Subcutaneous abdominal adipose tissue (tissue), 5 donors: ENCODE measurements at regions not wholly inside any gene's neighbourhood (a gene's known extent, or its start where the extent isn't known, plus 50 kb on each side); places are given as distances from the start of the nearest gene placed in this dataset.

Source experiments
- H3K27ac ChIP-seq: one replicate; pipeline ENCODE4 v1.7.0; 2013; ENCODE audit warnings: low read depth, mild to moderate bottlenecking, inconsistent platforms, low read length, moderate library complexity
- H3K27me3 ChIP-seq, 5 donors: one replicate each; pipeline ENCODE4 v1.7.0; 2013; ENCODE audit warnings: low read length in 5 of 5, inconsistent platforms in 1 of 5; ENCODE audit not compliant: control insufficient read depth in 5 of 5, insufficient read depth in 4 of 5
- H3K36me3 ChIP-seq, 5 donors: one replicate each; pipeline ENCODE4 v1.7.0; 2013; ENCODE audit warnings: low read length in 5 of 5; ENCODE audit not compliant: control insufficient read depth in 5 of 5, insufficient read depth in 5 of 5
- H3K4me1 ChIP-seq, 5 donors: one replicate each; pipeline ENCODE4 v1.7.0; 2013; ENCODE audit warnings: low read length in 5 of 5, mild to moderate bottlenecking in 3 of 5, moderate library complexity in 1 of 5; ENCODE audit not compliant: control insufficient read depth in 5 of 5, insufficient read depth in 5 of 5
- H3K4me3 ChIP-seq, 5 donors: one replicate each; pipeline ENCODE4 v1.7.0; 2013; ENCODE audit warnings: low read length in 5 of 5, low read depth in 1 of 5
- H3K9ac ChIP-seq, 5 donors: one replicate each; pipeline ENCODE4 v1.7.0; 2013; ENCODE audit warnings: low read length in 5 of 5, mild to moderate bottlenecking in 4 of 5, moderate library complexity in 3 of 5
- H3K9me3 ChIP-seq, 5 donors: one replicate each; pipeline ENCODE4 v1.7.0; 2013; ENCODE audit warnings: low read length in 5 of 5; ENCODE audit not compliant: control insufficient read depth in 5 of 5
- donor health status: healthy.
- donor health status: healthy.
- donor health status: healthy.
- donor health status: healthy.
- donor health status: healthy.

- no peak overlapping the region for H3K4me3 ChIP-seq
- H3K27me3 ChIP-seq: peaks cover 0 to 25% (median 12%) of the 10 kb centered on the region in 5 donors
- peaks cover 5 to 35% (median 28%) of the 10 kb centered on the region in 5 donors for H3K4me1 ChIP-seq
- peaks cover 0 to 2% (median 0%) of the 10 kb centered on the region in 5 donors for H3K9me3 ChIP-seq
- H3K36me3 ChIP-seq: no peaks in the 10 kb centered on the region
- no peak overlapping the region for H3K9ac ChIP-seq
- H3K27ac ChIP-seq: no peak overlapping the region
Observed at GRCh38 chr10:128896963-128897362, 570.1 kb upstream of the MGMT start.

GRCh38 chr10:128897401-128898129, 569.5 kb upstream of the MGMT start:
- H3K9me3 ChIP-seq: peaks cover 0 to 2% (median 0%) of the 10 kb centered on the region in 5 donors
- no peaks in the 10 kb centered on the region for H3K36me3 ChIP-seq
- H3K9ac ChIP-seq: no peak overlapping the region
- peaks cover 5 to 35% (median 28%) of the 10 kb centered on the region in 5 donors for H3K4me1 ChIP-seq
- H3K4me3 ChIP-seq: no peak overlapping the region
- H3K27me3 ChIP-seq: peaks cover 0 to 25% (median 11%) of the 10 kb centered on the region in 5 donors
- H3K27ac ChIP-seq: no peak overlapping the region

GRCh38 chr10:128898133-128898915, 568.7 kb upstream of the MGMT start:
- H3K27ac ChIP-seq: no peak overlapping the region
- no peak overlapping the region for H3K9ac ChIP-seq
- no peak overlapping the region for H3K4me3 ChIP-seq
- peaks cover 0 to 2% (median 0%) of the 10 kb centered on the region in 5 donors for H3K9me3 ChIP-seq
- peaks cover 0 to 25% (median 11%) of the 10 kb centered on the region in 5 donors for H3K27me3 ChIP-seq
- H3K4me1 ChIP-seq: peaks cover 5 to 35% (median 28%) of the 10 kb centered on the region in 5 donors
- H3K36me3 ChIP-seq: no peaks in the 10 kb centered on the region

GRCh38 chr10:128898916-128899195, 568.2 kb upstream of the MGMT start:
- no peaks in the 10 kb centered on the region for H3K36me3 ChIP-seq
- peaks cover 0 to 2% (median 0%) of the 10 kb centered on the region in 5 donors for H3K9me3 ChIP-seq
- peaks cover 0 to 25% (median 11%) of the 10 kb centered on the region in 5 donors for H3K27me3 ChIP-seq
- peaks cover 5 to 35% (median 28%) of the 10 kb centered on the region in 5 donors for H3K4me1 ChIP-seq
- H3K27ac ChIP-seq: no peak overlapping the region
- H3K9ac ChIP-seq: no peak overlapping the region
- no peak overlapping the region for H3K4me3 ChIP-seq

- Histone ChIP-seq H3K27ac (no peak overlapping the region), H3K36me3 (no peaks in the 10 kb centered on the region), H3K27me3 (peaks cover 0 to 25% (median 11%) of the 10 kb centered on the region in 5 donors), H3K9ac (no peak overlapping the region), H3K4me1 (peaks cover 5 to 34% (median 28%) of the 10 kb centered on the region in 5 donors), H3K4me3 (no peak overlapping the region), H3K9me3 (no peaks in the 10 kb centered on the region)
Observed at GRCh38 chr10:128900456-128900855, 566.6 kb upstream of the MGMT start.

GRCh38 chr10:128901236-128901635, 565.8 kb upstream of the MGMT start:
- no peaks in the 10 kb centered on the region for H3K9me3 ChIP-seq
- H3K36me3 ChIP-seq: no peaks in the 10 kb centered on the region
- H3K27ac ChIP-seq: no peak overlapping the region
- no peak overlapping the region for H3K9ac ChIP-seq
- H3K27me3 ChIP-seq: peaks cover 0 to 25% (median 11%) of the 10 kb centered on the region in 5 donors
- no peak overlapping the region for H3K4me3 ChIP-seq
- peaks cover 2 to 26% (median 21%) of the 10 kb centered on the region in 5 donors for H3K4me1 ChIP-seq

GRCh38 chr10:128902031-128902710, 564.9 kb upstream of the MGMT start:
- H3K27me3 ChIP-seq: peaks cover 0 to 25% (median 11%) of the 10 kb centered on the region in 5 donors
- no peak overlapping the region for H3K4me3 ChIP-seq
- no peak overlapping the region for H3K27ac ChIP-seq
- H3K9me3 ChIP-seq: no peaks in the 10 kb centered on the region
- H3K4me1 ChIP-seq: peaks cover 0 to 21% (median 17%) of the 10 kb centered on the region in 5 donors
- H3K36me3 ChIP-seq: no peaks in the 10 kb centered on the region
- H3K9ac ChIP-seq: no peak overlapping the region

- no peak overlapping the region for H3K27ac ChIP-seq
Observed at GRCh38 chr10:128907155-128907941, 559.7 kb upstream of the MGMT start.

GRCh38 chr10:128908099-128908498, 558.9 kb upstream of the MGMT start:
- Histone ChIP-seq H3K9ac (no peak overlapping the region), H3K4me3 (no peak overlapping the region), H3K27ac (no peak overlapping the region), H3K27me3 (no peaks in the 10 kb centered on the region), H3K36me3 (no peaks in the 10 kb centered on the region), H3K4me1 (peaks cover 0 to 16% (median 0%) of the 10 kb centered on the region in 5 donors), H3K9me3 (no peaks in the 10 kb centered on the region)

More at GRCh38 chr10:128907155-128907941, 559.7 kb upstream of the MGMT start:
- Histone ChIP-seq H3K9ac (no peak overlapping the region), H3K27me3 (peaks cover 0 to 4% (median 0%) of the 10 kb centered on the region in 5 donors), H3K9me3 (no peaks in the 10 kb centered on the region), H3K4me1 (peaks cover 0 to 16% (median 0%) of the 10 kb centered on the region in 5 donors), H3K36me3 (no peaks in the 10 kb centered on the region), H3K4me3 (no peak overlapping the region)
